Panc1 (cell line): ENCODE measurements at regions not wholly inside any gene's neighbourhood (a gene's known extent, or its start where the extent isn't known, plus 50 kb on each side); places are given as distances from the start of the nearest gene placed in this dataset.

ENCODE experiments used
- ATAC-seq: fragments of 200-7000 bp; cut with Tn5 transposase; 2 replicates; pipeline ENCODE4 v1.9.1; 2020; ENCODE audit warnings: mild to moderate bottlenecking, moderate library complexity
- BruUV-seq: library from RNA; stranded (reverse); fragments of 400-500 nt; replicated peaks from 2 replicates; lab custom pipeline; 2021; lab: Mats Ljungman, UMichigan
- CTCF ChIA-PET: fragments of 300-600 bp; sonication (Branson Sonifier 250); formaldehyde crosslinking; loops from one replicate; lab custom pipeline; 2022; ENCODE audit warnings: antibody characterized with exemption; lab: Charles Lee
- POLR2A ChIA-PET: fragments of 300-600 bp; sonication (Branson Sonifier 250); formaldehyde crosslinking; loops from one replicate; lab custom pipeline; 2022; ENCODE audit warnings: antibody characterized with exemption; lab: Charles Lee
- DNase-seq: peaks from one replicate; pipeline ENCODE4 v3.0.0-alpha.2; 2010; ENCODE audit warnings: low read depth, low spot score
- H3K27ac ChIP-seq: 2 replicates; pipeline ENCODE4 v1.5.1; 2011; ENCODE audit warnings: mild to moderate bottlenecking, low read length, inconsistent platforms
- H3K27me3 ChIP-seq: fragments of 200-500 bp; sonication (Bioruptor generic); 2 replicates; pipeline ENCODE4 v1.6.0; 2014; ENCODE audit warnings: low read length, inconsistent platforms; ENCODE audit not compliant: control insufficient read depth, insufficient read depth
- H3K36me3 ChIP-seq: fragments of 200-500 bp; sonication (Bioruptor generic); 2 replicates; pipeline ENCODE4 v1.5.1; 2014; ENCODE audit warnings: inconsistent platforms, mild to moderate bottlenecking, low read length, moderate library complexity; ENCODE audit not compliant: control insufficient read depth, insufficient read depth
- H3K4me1 ChIP-seq: 2 replicates; pipeline ENCODE4 v1.5.1; 2011; ENCODE audit warnings: inconsistent platforms, mild to moderate bottlenecking, low read length, moderate library complexity; ENCODE audit not compliant: control insufficient read depth, insufficient read depth
- H3K4me3 ChIP-seq, 2 experiments: 2 replicates each; pipeline ENCODE4 v1.5.1; 2011 to 2012; ENCODE audit warnings: low read depth in 2 of 2, low read length in 2 of 2, mild to moderate bottlenecking in 2 of 2, inconsistent platforms in 1 of 2, moderate library complexity in 1 of 2
- H3K9me3 ChIP-seq: fragments of 200-500 bp; sonication (Bioruptor generic); 2 replicates; pipeline ENCODE4 v1.5.1; 2014; ENCODE audit warnings: low read depth, mild to moderate bottlenecking, inconsistent platforms, low read length, moderate library complexity; ENCODE audit not compliant: control insufficient read depth, insufficient read depth
- CTCF ChIP-seq: fragments of 450-650 bp; IDR thresholded peaks from 2 replicates; pipeline ENCODE4 v1.5.1; 2017; ENCODE audit warnings: mild to moderate bottlenecking
- POLR2AphosphoS5 ChIP-seq: IDR thresholded peaks from 2 replicates; pipeline ENCODE4 v1.6.1; 2012; ENCODE audit warnings: mild to moderate bottlenecking, low read depth, low read length, moderate library complexity
- REST ChIP-seq, 2 experiments: IDR thresholded peaks; 2 replicates each; pipeline ENCODE4 v1.6.1; 2011 to 2012; ENCODE audit warnings: low read depth in 2 of 2, control low read depth in 1 of 2, low read length in 1 of 2, mild to moderate bottlenecking in 1 of 2, moderate library complexity in 1 of 2; ENCODE audit not compliant: insufficient read depth in 1 of 2
- SIN3A ChIP-seq: IDR thresholded peaks from 2 replicates; pipeline ENCODE4 v1.6.1; 2012; ENCODE audit warnings: low read depth, mild to moderate bottlenecking, low read length, moderate library complexity, borderline replicate concordance; ENCODE audit not compliant: insufficient read depth
- TCF7L2 ChIP-seq: IDR thresholded peaks from 2 replicates; pipeline ENCODE4 v1.6.1; 2011; ENCODE audit warnings: mild to moderate bottlenecking, low read depth, low read length, inconsistent platforms
- in situ Hi-C: cut with HindIII; loops from 2 replicates; pipeline ENCODE4 v1.10.0; 2016; ENCODE audit warnings: low sequenced_read_pairs, low pct_unique_long_range_greater_than_20kb
- intact Hi-C: fragments of 100-400 bp; cut with micrococcal nuclease; formaldehyde crosslinking; loops from one replicate; pipeline ENCODE4 v1.10.0; 2022; ENCODE audit not compliant: unreplicated experiment

DNA sequence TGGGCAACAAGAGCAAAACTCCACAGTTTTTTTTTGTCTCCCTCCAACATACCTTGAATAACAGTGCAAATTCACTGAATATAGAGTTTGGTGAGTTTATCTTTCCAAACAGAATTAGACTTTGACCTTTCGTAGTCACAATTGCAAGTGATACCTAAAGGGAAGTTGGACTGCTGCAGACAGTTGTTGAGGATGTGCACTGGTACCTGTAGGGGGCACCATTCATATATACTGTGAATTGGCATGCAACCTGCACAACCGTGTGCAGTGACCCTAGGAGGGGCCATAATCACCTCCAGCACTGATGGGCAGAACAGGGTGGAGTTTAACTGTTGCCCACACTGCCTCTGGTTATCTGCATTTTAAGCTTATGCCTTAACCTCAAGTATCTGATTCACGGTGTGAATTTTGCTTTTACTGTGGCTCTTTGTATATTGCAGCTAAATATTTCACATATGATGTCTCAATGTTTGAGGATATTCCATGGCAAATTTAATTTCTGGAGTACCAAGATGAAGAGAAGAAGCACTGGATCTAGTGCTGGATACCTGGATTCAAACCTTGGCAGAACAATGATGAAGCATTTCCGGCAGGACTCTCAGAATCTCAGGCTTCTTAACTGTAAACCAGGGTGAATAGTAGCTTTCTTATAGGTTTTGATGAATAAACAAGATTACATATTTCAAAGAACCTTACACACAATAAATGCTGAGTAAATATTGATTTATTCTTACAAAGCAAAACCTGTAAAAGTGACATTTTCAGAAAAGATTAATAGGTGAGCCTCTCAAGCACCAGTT is 144.3 kb downstream of the ACTBL2 start:
- Histone ChIP-seq H3K27me3 (no peaks in the 10 kb centered on the region), H3K36me3 (no peaks in the 10 kb centered on the region), H3K4me3 (no peak overlapping the region), H3K27ac (peak overlapping the region; percentile 37; the same call in 1 of the 2 replicates), H3K9me3 (no peaks in the 10 kb centered on the region), H3K4me1 (peaks cover 30% of the 10 kb centered on the region)
- CTCF ChIA-PET: interaction anchor here (0.9 to 1.3 kb wide), 2 partner anchors 14 to 160 kb away, joined by 3 to 4 read pairs; no protein-coding TSS in a partner anchor
- DNase-seq (no peak), ATAC-seq (peak; percentile 63)
- in situ Hi-C loops (no loop called here), intact Hi-C loops (no loop called here)
- TF ChIP-seq CTCF (peak; percentile 78), POLR2AphosphoS5 (peak; percentile 63; the same call in 1 of the 2 replicates), TCF7L2 (peak; percentile 96), REST (IDR thresholded peaks at IDR 0.05; ENCODE audit: insufficient read depth in 1 of 2, low read depth in 2 of 2, low read length in 1 of 2) (no peak), SIN3A (no peak)
- POLR2A ChIA-PET: no interaction called here
- no TSS peak for BruUV-seq

- Histone ChIP-seq H3K4me1 (peaks cover 30% of the 10 kb centered on the region), H3K4me3 (no peak overlapping the region), H3K9me3 (no peaks in the 10 kb centered on the region), H3K36me3 (no peaks in the 10 kb centered on the region), H3K27ac (peak overlapping the region; percentile 76), H3K27me3 (no peaks in the 10 kb centered on the region)
- TF ChIP-seq POLR2AphosphoS5 (peak; percentile 72; the same call in 1 of the 2 replicates), TCF7L2 (no peak), REST (IDR thresholded peaks at IDR 0.05; ENCODE audit: insufficient read depth in 1 of 2, low read depth in 2 of 2, low read length in 1 of 2) (no peak)
- in situ Hi-C loops: no loop called here
- ATAC-seq (peak; percentile 87), DNase-seq (peak; percentile 70)
- POLR2A ChIA-PET: no interaction called here
- BruUV-seq: no TSS peak
- intact Hi-C loops: no loop called here
- CTCF ChIA-PET: no interaction called here
These were observed 147.4 kb downstream of the ACTBL2 start for GRCh38 chr5:57335092-57335660.
